Hepatocyte (in vitro differentiated cells): ENCODE measurements at regions not wholly inside any gene's neighbourhood (a gene's known extent, or its start where the extent isn't known, plus 50 kb on each side); places are given as distances from the start of the nearest gene placed in this dataset.

Experiments
- EZH2 ChIP-seq: fragments of 200-600 bp; sonication (generic); IDR thresholded peaks from 2 replicates; pipeline ENCODE4 v1.6.1; 2016; ENCODE audit warnings: antibody characterized with exemption, mild to moderate bottlenecking, borderline replicate concordance
- EZH2phosphoT487 ChIP-seq: fragments of 200-600 bp; sonication (generic); IDR thresholded peaks from one replicate; pipeline ENCODE4 v1.6.1; 2018; ENCODE audit warnings: antibody characterized with exemption, mild to moderate bottlenecking, low read depth, moderate library complexity; ENCODE audit not compliant: unreplicated experiment, severe bottlenecking
- TF ChIP-seq, protein P1 (sequence below): fragments of 200-600 bp; sonication (generic); IDR thresholded peaks from 2 replicates; pipeline ENCODE4 v1.5.1; 2016; ENCODE audit warnings: antibody characterized with exemption, mild to moderate bottlenecking; ENCODE audit not compliant: poor library complexity

DNA sequence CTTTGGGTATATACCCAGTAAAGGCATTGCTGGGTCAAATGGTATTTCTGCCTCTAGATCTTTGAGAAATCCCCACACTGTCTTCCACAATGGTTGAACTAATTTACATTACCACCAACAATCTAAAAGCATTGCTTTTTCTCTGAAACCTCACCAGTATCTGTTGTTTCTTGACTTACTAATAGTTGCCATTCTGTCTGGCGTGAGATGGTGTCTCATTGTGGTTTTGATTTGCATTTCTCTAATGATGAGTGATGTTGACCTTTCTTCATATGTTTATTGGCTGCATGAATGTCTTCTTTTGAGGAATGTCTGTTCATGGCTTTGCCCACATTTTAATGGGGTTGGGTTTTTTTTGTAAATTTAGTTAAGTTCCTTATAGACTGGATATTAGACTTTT, 382.6 kb upstream of the ZNF804A start:
- TF ChIP-seq, protein P1, sequence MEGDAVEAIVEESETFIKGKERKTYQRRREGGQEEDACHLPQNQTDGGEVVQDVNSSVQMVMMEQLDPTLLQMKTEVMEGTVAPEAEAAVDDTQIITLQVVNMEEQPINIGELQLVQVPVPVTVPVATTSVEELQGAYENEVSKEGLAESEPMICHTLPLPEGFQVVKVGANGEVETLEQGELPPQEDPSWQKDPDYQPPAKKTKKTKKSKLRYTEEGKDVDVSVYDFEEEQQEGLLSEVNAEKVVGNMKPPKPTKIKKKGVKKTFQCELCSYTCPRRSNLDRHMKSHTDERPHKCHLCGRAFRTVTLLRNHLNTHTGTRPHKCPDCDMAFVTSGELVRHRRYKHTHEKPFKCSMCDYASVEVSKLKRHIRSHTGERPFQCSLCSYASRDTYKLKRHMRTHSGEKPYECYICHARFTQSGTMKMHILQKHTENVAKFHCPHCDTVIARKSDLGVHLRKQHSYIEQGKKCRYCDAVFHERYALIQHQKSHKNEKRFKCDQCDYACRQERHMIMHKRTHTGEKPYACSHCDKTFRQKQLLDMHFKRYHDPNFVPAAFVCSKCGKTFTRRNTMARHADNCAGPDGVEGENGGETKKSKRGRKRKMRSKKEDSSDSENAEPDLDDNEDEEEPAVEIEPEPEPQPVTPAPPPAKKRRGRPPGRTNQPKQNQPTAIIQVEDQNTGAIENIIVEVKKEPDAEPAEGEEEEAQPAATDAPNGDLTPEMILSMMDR: no peak
- no peak for TF ChIP-seq EZH2
- no peak for TF ChIP-seq EZH2phosphoT487
